OCI-LY3 (cell line): ENCODE measurements at regions not wholly inside any gene's neighbourhood (a gene's known extent, or its start where the extent isn't known, plus 50 kb on each side); places are given as distances from the start of the nearest gene placed in this dataset.

Source experiments
- H2AFZ ChIP-seq: fragments of 200-600, 300-600 bp; shearing (Covaris generic); 2 replicates; pipeline ENCODE4 v1.6.0; 2014; ENCODE audit warnings: antibody characterized with exemption, low read depth, low read length
- H3K27ac ChIP-seq: fragments of 200-600, 300-600 bp; sonication (generic); 2 replicates; pipeline ENCODE4 v1.5.1; 2014; ENCODE audit warnings: mild to moderate bottlenecking, low read length, moderate library complexity, mixed read lengths
- H3K27me3 ChIP-seq: fragments of 200-600, 300-600 bp; sonication (generic); 2 replicates; pipeline ENCODE4 v1.6.1; 2014; ENCODE audit warnings: low read depth, low read length, mixed read lengths
- H3K36me3 ChIP-seq: fragments of 200-600, 300-600 bp; sonication (generic); replicated peaks from 2 replicates; pipeline ENCODE3; 2014; ENCODE audit warnings: low read depth, low read length, mixed read lengths
- H3K4me1 ChIP-seq: fragments of 300-600, 200-600 bp; sonication (generic); 2 replicates; pipeline ENCODE4 v1.6.1; 2014; ENCODE audit warnings: low read length, mixed read lengths
- H3K4me2 ChIP-seq: fragments of 200-600, 300-600 bp; sonication (generic); 2 replicates; pipeline ENCODE4 v1.6.1; 2014; ENCODE audit warnings: low read length, mixed read lengths
- H3K4me3 ChIP-seq: fragments of 300-600, 200-600 bp; sonication (generic); 2 replicates; pipeline ENCODE4 v1.5.1; 2014; ENCODE audit warnings: antibody characterized with exemption, mild to moderate bottlenecking, low read length, moderate library complexity
- H3K79me2 ChIP-seq: fragments of 300-600, 200-600 bp; shearing (Covaris generic); 2 replicates; pipeline ENCODE4 v1.6.1; 2014; ENCODE audit warnings: mild to moderate bottlenecking, low read length, mixed read lengths
- H3K9ac ChIP-seq: fragments of 300-600, 200-600 bp; shearing (Covaris generic); 2 replicates; pipeline ENCODE4 v1.6.0; 2014; ENCODE audit warnings: mild to moderate bottlenecking, low read length, moderate library complexity
- H3K9me3 ChIP-seq: fragments of 200-600, 300-600 bp; shearing (Covaris generic); 2 replicates; pipeline ENCODE4 v1.6.1; 2014; ENCODE audit warnings: low read length, mixed read lengths; ENCODE audit not compliant: insufficient read depth
- H4K20me1 ChIP-seq: fragments of 200-600, 300-600 bp; sonication (generic); 2 replicates; pipeline ENCODE4 v1.6.1; 2016; ENCODE audit warnings: low read length, mixed read lengths; ENCODE audit not compliant: insufficient read depth
- EZH2phosphoT487 ChIP-seq: fragments of 200-600 bp; shearing (Covaris generic); IDR thresholded peaks from 2 replicates; pipeline ENCODE4 v1.6.1; 2018; ENCODE audit warnings: antibody characterized with exemption, mixed run types, low read depth
- TF ChIP-seq, protein P1 (sequence below): fragments of 200-600, 300-600 bp; sonication (generic); IDR thresholded peaks from 2 replicates; pipeline ENCODE4 v1.5.1; 2014; ENCODE audit warnings: antibody characterized with exemption, low read length, low read depth

DNA sequence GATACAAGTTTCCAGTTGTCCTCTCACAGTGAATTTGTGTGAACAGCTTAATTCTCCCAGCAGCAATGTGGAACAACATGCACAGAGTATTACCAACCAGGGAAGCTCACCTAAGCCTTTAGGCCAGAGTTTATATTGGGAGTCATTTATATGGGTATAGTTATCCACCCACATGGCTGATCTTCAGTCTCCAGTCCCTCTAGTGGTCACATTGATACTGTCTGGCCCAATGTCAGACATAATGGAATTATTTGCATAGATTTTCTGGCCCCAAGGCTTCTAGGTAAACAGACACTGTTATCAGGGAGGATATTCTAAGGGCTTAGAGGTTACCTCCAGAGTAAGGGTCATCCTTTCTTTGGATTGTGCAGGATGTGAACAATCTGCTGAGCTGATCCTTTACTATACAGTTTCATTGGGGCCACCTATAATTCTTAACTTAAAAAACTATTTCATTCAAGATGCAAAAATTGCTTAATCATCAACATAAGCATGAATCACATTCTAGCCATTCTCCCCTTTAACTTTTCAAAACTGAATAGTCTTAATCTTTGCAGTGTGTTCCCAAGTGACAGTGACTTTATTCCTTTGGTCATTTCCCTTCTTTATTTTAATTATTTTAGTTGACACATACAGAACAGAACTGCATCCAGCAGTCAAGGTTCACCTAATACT is 210.9 kb downstream of the LTN1 start:
- Histone ChIP-seq H3K79me2 (no peaks in the 10 kb centered on the region), H3K9me3 (no peaks in the 10 kb centered on the region), H3K27ac (no peak overlapping the region), H3K9ac (no peak overlapping the region), H3K27me3 (no peaks in the 10 kb centered on the region), H2AFZ (no peak overlapping the region), H3K4me2 (no peak overlapping the region), H3K36me3 (no peaks in the 10 kb centered on the region), H4K20me1 (no peaks in the 10 kb centered on the region), H3K4me3 (no peak overlapping the region), H3K4me1 (no peaks in the 10 kb centered on the region)
- TF ChIP-seq, protein P1, sequence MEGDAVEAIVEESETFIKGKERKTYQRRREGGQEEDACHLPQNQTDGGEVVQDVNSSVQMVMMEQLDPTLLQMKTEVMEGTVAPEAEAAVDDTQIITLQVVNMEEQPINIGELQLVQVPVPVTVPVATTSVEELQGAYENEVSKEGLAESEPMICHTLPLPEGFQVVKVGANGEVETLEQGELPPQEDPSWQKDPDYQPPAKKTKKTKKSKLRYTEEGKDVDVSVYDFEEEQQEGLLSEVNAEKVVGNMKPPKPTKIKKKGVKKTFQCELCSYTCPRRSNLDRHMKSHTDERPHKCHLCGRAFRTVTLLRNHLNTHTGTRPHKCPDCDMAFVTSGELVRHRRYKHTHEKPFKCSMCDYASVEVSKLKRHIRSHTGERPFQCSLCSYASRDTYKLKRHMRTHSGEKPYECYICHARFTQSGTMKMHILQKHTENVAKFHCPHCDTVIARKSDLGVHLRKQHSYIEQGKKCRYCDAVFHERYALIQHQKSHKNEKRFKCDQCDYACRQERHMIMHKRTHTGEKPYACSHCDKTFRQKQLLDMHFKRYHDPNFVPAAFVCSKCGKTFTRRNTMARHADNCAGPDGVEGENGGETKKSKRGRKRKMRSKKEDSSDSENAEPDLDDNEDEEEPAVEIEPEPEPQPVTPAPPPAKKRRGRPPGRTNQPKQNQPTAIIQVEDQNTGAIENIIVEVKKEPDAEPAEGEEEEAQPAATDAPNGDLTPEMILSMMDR = peak; percentile 24; the same call in 1 of the 2 replicates
- no peak for TF ChIP-seq EZH2phosphoT487

DNA sequence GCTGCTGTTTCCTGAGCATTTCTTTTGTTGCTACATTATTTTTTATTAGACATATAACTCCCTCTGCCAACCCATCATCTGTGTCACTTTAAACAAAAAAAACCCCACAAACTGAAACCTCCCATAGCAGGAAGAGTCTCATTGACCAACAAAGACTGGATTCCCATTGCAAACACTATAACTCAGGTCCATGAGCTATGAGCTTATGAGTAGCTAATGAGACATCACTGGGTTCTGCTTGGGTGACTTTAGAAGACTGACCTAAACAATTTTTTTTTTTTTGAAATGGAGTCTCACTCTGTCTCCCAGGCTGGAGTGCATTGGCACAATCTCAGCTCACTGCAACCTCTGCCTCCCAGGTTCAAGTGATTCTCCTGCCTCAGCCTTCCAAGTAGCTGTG is 212.8 kb downstream of the LTN1 start:
- Histone ChIP-seq H2AFZ (no peak overlapping the region), H3K27me3 (no peaks in the 10 kb centered on the region), H3K4me1 (no peaks in the 10 kb centered on the region), H3K9me3 (no peaks in the 10 kb centered on the region), H3K27ac (no peak overlapping the region), H3K9ac (no peak overlapping the region), H3K4me2 (no peak overlapping the region), H3K36me3 (no peaks in the 10 kb centered on the region), H4K20me1 (no peaks in the 10 kb centered on the region), H3K4me3 (no peak overlapping the region), H3K79me2 (no peaks in the 10 kb centered on the region)
- no peak for TF ChIP-seq EZH2phosphoT487
- TF ChIP-seq, protein P1 = no peak

GRCh38 chr21:28776251-28776650 is 216.4 kb downstream of the LTN1 start:
- H3K9ac ChIP-seq = no peak overlapping the region
- H3K4me3 ChIP-seq = no peak overlapping the region
- H2AFZ ChIP-seq = no peak overlapping the region
- H3K27ac ChIP-seq = no peak overlapping the region
- no peaks in the 10 kb centered on the region for H3K79me2 ChIP-seq
- H4K20me1 ChIP-seq = no peaks in the 10 kb centered on the region
- no peak overlapping the region for H3K4me2 ChIP-seq
- H3K4me1 ChIP-seq = no peaks in the 10 kb centered on the region
- H3K36me3 ChIP-seq = no peaks in the 10 kb centered on the region
- H3K9me3 ChIP-seq = no peaks in the 10 kb centered on the region
- H3K27me3 ChIP-seq = no peaks in the 10 kb centered on the region
- TF ChIP-seq, protein P1 = no peak
- TF ChIP-seq EZH2phosphoT487 = no peak

DNA sequence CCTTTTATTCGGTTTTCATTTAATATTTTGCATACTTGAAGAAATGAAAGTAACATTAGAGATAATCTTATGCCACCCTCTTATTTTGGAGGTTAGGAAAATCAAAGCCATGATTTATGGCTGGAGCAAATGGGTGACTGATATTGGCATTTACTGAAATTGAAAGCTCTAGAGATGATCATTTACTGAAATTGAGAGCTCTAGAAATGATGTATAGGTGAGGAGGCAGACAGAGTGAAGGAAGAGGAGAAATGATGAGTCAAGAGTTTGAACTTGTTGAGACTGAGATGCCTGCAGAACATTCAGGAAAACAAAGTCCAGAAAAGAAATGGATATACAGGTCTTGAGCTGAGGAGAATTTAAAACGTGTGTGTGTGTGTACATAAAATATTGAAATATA is 217.6 kb downstream of the LTN1 start:
- Histone ChIP-seq H2AFZ (no peak overlapping the region), H3K27ac (no peak overlapping the region), H3K4me3 (no peak overlapping the region), H3K9ac (no peak overlapping the region), H4K20me1 (no peaks in the 10 kb centered on the region), H3K36me3 (no peaks in the 10 kb centered on the region), H3K4me1 (peaks cover 1% of the 10 kb centered on the region), H3K79me2 (no peaks in the 10 kb centered on the region), H3K9me3 (no peaks in the 10 kb centered on the region), H3K4me2 (no peak overlapping the region), H3K27me3 (no peaks in the 10 kb centered on the region)
- TF ChIP-seq, protein P1 = no peak
- TF ChIP-seq EZH2phosphoT487 = no peak
